ENCODE measurements at regions not wholly inside any gene's neighbourhood (a gene's known extent, or its start where the extent isn't known, plus 50 kb on each side); places are given as distances from the start of the nearest gene placed in this dataset.
"Not testable (repeated sequence)": the region's sequence is repeated elsewhere in the genome, so short reads cannot be mapped to it uniquely, and the experiment has no call there.

DNA sequence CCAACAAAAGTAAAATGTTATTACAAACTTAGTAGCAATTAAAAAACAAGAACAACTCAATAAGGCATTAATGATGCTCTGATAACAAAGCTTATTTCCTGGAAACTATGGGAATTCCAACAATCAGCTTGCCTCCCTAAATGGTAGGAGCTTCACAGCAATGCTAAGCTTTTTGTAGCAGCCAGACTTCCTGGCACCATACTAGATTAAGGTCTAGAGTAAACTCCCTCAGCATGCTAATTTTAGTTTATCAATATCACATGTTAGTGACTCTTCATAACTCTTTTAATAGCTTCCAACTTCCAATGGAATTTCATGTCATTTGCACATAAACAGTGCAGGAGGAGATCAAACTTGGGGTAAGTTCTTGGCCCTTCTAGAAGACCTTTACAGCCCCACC lies 782.0 kb downstream of the MCTP2 start:
- DNase-seq, result no peak
- Mint-ChIP-seq H3K36me3 (no peaks in the 10 kb centered on the region), H3K9me3 (no peaks in the 10 kb centered on the region), H3K27ac (no peak overlapping the region), H3K4me3 (no peak overlapping the region), H3K4me1 (no peaks in the 10 kb centered on the region), H3K27me3 (no peaks in the 10 kb centered on the region)
- CTCF ChIA-PET, result no interaction called here

DNA sequence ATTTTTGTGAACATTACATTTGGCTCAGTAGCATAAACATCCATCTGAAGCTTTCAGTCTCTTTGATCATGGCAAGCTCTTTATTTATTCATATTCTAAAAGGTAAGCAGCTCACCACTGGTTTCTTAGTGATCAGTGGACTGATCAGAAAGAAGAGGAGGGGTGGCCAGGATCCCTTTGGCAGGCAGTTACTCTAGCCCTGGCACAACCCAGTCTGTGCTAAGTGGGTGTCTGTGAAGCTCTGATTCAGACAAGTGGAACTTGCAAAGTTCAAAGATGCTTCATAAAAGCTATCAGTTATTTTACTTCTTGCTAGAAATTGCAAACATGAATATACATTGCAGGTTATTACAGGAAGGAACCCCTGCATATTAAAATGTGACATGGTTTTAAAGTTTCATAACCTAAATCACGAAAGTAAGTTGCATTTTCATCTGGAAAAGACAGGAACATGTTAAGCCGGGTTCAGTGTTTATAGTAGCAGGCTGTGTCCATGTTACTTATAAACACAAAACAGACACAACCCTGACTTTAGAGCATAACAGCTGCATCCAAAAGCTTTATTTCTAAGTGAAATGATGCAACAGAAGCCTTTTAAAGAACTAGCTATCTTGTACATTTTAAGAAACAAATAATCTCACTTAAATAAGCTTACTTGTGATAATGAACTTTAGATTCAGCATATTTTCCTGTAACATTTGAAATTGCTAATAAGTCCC lies 785.3 kb downstream of the MCTP2 start:
- H3K9me3 Mint-ChIP-seq, result no peaks in the 10 kb centered on the region
- no peaks in the 10 kb centered on the region for H3K36me3 Mint-ChIP-seq
- H3K4me1 Mint-ChIP-seq, result no peaks in the 10 kb centered on the region
- CTCF ChIA-PET, result no interaction called here
- DNase-seq, result no peak
- no peak overlapping the region for H3K27ac Mint-ChIP-seq
- no peak overlapping the region for H3K4me3 Mint-ChIP-seq
- H3K27me3 Mint-ChIP-seq, result no peaks in the 10 kb centered on the region

GRCh38 chr15:95017666-95018328 lies 786.4 kb downstream of the MCTP2 start:
- CTCF ChIA-PET, result no interaction called here
- Mint-ChIP-seq H3K27me3 (no peaks in the 10 kb centered on the region), H3K4me3 (no peak overlapping the region), H3K9me3 (no peaks in the 10 kb centered on the region), H3K27ac (no peak overlapping the region), H3K36me3 (no peaks in the 10 kb centered on the region), H3K4me1 (no peaks in the 10 kb centered on the region)
- DNase-seq, result no peak

DNA sequence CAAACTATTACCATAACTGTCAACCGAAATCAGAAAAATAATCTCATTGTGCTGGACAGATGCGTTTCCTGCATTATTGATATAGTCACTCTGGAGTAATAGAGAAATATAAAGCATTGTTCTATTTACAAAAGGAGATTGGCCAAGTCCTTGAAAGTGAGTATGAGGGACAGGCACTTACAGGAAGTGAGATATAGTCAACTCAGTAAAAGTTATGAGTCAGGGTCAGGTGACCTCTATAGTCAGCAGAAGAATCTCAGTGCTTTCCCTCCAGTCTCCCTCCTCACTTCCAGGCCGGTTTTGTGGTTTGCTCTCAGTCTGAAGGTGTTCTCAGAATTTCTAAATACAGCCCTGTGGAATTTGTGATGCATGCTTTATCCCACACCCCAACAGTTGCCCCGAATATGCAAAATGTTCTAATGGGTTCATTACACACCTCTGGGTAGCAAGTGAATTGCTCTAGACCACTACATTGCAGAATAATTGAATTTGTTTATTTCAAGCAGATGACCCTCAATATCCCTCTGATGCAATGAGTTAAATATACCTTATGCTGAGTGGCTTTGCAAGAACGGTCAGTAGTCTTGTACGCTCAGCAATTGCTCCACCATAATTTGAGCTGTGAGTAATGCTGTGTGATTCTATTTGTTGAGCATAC lies 787.7 kb downstream of the MCTP2 start:
- H3K9me3 Mint-ChIP-seq, result no peaks in the 10 kb centered on the region
- no peak overlapping the region for H3K27ac Mint-ChIP-seq
- H3K27me3 Mint-ChIP-seq, result no peaks in the 10 kb centered on the region
- no peak for DNase-seq
- no peaks in the 10 kb centered on the region for H3K4me1 Mint-ChIP-seq
- CTCF ChIA-PET, result no interaction called here
- no peaks in the 10 kb centered on the region for H3K36me3 Mint-ChIP-seq
- no peak overlapping the region for H3K4me3 Mint-ChIP-seq

- Mint-ChIP-seq H3K27me3 (no peaks in the 10 kb centered on the region), H3K4me1 (no peaks in the 10 kb centered on the region), H3K36me3 (no peaks in the 10 kb centered on the region), H3K9me3 (no peaks in the 10 kb centered on the region), H3K4me3 (no peak overlapping the region), H3K27ac (no peak overlapping the region)
- DNase-seq, result no peak
- CTCF ChIA-PET, result no interaction called here
Observed at GRCh38 chr15:95019907-95020306, 788.5 kb downstream of the MCTP2 start.

DNA sequence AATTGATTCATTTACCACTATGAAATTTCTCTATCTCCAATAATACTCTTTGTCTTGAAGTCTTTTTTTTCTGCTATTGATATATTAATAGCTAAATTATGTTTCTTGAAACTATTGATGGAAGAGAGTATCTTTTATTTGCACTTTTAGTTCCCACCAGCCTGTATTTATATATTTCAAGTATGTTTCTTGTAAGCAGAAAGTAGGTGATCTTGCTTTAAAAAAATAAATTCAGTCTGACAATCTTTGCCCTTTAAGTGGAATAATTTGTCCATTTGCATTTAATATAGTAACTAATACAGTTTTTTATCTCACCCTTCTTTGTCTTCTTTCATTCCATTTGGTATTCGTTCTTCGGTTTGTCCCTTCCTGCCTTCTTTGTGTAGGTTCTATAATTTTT lies 790.5 kb downstream of the MCTP2 start:
- Mint-ChIP-seq H3K4me3 (no peak overlapping the region), H3K9me3 (no peaks in the 10 kb centered on the region), H3K36me3 (no peaks in the 10 kb centered on the region), H3K27me3 (no peaks in the 10 kb centered on the region), H3K4me1 (no peaks in the 10 kb centered on the region), H3K27ac (no peak overlapping the region)
- DNase-seq, result no peak
- CTCF ChIA-PET, result no interaction called here

GRCh38 chr15:95024351-95024750 lies 793.0 kb downstream of the MCTP2 start:
- Mint-ChIP-seq H3K36me3 (no peaks in the 10 kb centered on the region), H3K9me3 (no peaks in the 10 kb centered on the region), H3K27me3 (no peaks in the 10 kb centered on the region), H3K4me3 (no peak overlapping the region), H3K27ac (no peak overlapping the region), H3K4me1 (no peaks in the 10 kb centered on the region)
- CTCF ChIA-PET, result interaction anchor here (1.0 to 1.5 kb wide), 3 partner anchors 10 to 457 kb away, joined by 3 to 7 read pairs (median 3); no protein-coding TSS in a partner anchor
- no peak for DNase-seq

DNA sequence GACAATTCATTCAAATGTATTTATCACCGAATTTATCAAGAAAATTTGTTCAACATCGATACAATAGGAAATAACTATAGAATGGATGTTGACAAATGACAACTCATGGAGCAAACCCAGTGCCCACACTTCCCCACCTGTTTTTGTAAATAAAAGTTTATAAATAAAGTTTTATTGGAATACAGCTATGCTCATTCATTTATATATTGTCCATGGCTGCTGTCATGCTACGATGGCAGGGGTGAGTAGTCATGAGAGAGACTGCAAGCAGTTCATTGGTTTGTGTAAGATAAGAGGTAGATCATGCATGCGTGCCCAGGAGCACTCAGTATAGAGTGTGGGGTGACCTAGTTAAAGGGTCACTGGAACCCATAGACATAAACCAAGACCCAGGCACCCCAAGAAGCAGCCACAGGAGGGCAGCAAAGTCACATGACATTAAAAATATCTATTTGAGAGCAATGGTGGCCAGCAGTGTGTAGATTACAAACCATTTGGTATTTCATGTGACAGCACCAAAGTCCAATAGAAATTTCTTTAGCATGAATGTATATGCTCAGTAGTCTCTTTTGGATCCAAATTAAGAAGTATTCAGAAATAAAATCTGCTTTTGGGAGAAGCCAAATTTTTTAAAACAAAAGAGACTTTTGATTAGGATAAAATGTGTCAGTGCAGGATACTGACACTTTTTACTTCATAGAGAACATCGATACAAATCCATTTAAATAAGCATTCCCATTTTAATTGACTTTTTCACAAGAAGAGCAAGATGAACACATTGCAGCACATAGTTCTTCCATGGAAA lies 794.8 kb downstream of the MCTP2 start:
- Mint-ChIP-seq H3K4me3 (no peak overlapping the region), H3K36me3 (no peaks in the 10 kb centered on the region), H3K4me1 (no peaks in the 10 kb centered on the region), H3K9me3 (no peaks in the 10 kb centered on the region), H3K27ac (no peak overlapping the region), H3K27me3 (no peaks in the 10 kb centered on the region)
- CTCF ChIA-PET, result interaction anchor here (0.9 to 1.1 kb wide), 2 partner anchors 24 to 234 kb away, joined by 3 read pairs; no protein-coding TSS in a partner anchor
- peak; percentile 38 for DNase-seq

- Mint-ChIP-seq H3K4me3 (no peak overlapping the region), H3K27me3 (no peaks in the 10 kb centered on the region), H3K4me1 (no peaks in the 10 kb centered on the region), H3K27ac (no peak overlapping the region), H3K36me3 (no peaks in the 10 kb centered on the region), H3K9me3 (no peaks in the 10 kb centered on the region)
- CTCF ChIA-PET, result no interaction called here
- no peak for DNase-seq
Observed at GRCh38 chr15:95027981-95028380, 796.6 kb downstream of the MCTP2 start.

DNA sequence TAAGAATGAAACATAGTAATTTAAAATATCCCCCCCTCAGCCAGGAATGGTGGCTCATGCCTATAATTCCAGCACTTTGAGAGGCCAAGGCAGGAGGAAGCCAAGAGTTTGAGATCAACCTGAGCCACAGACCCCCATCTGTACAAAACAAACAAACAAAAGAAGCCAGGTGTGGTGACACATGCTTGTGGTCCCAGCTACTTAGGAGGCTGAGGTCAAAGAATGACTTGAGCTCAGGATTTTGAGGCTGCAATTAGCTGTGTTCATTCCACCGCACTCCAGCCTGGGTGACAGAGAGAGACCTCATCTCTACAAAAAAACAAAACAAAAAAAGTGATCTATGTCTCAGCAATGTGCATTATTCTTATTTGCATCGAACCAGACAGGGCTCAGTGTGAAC lies 800.8 kb downstream of the MCTP2 start:
- Mint-ChIP-seq H3K4me1 (no peaks in the 10 kb centered on the region), H3K4me3 (no peak overlapping the region), H3K27ac (no peak overlapping the region), H3K9me3 (no peaks in the 10 kb centered on the region), H3K36me3 (no peaks in the 10 kb centered on the region), H3K27me3 (no peaks in the 10 kb centered on the region)
- DNase-seq, result no peak
- CTCF ChIA-PET, result no interaction called here

- CTCF ChIA-PET, result interaction anchor here (1.4 kb wide), 1 partner anchor 10 kb away, joined by 3 read pairs; no protein-coding TSS in a partner anchor
- H3K36me3 Mint-ChIP-seq, result no peaks in the 10 kb centered on the region
- H3K9me3 Mint-ChIP-seq, result peaks cover 2% of the 10 kb centered on the region
- no peaks in the 10 kb centered on the region for H3K27me3 Mint-ChIP-seq
- no peak overlapping the region for H3K27ac Mint-ChIP-seq
- no peak overlapping the region for H3K4me3 Mint-ChIP-seq
- no peak for DNase-seq
- H3K4me1 Mint-ChIP-seq, result no peaks in the 10 kb centered on the region
Observed at GRCh38 chr15:95035106-95035505, 803.7 kb downstream of the MCTP2 start.

GRCh38 chr15:95041297-95041696 lies 809.9 kb downstream of the MCTP2 start:
- CTCF ChIA-PET, result no interaction called here
- no peak for DNase-seq
- Mint-ChIP-seq H3K9me3 (peaks cover 5% of the 10 kb centered on the region), H3K4me3 (no peak overlapping the region), H3K36me3 (no peaks in the 10 kb centered on the region), H3K4me1 (no peaks in the 10 kb centered on the region), H3K27ac (no peak overlapping the region), H3K27me3 (no peaks in the 10 kb centered on the region)

GRCh38 chr15:95043236-95043932 lies 812.0 kb downstream of the MCTP2 start:
- H3K4me3 Mint-ChIP-seq, DNase-seq, H3K36me3 Mint-ChIP-seq, H3K27ac Mint-ChIP-seq, CTCF ChIA-PET, H3K4me1 Mint-ChIP-seq, H3K27me3 Mint-ChIP-seq: not testable (repeated sequence)
- H3K9me3 Mint-ChIP-seq, result peaks cover 17% of the 10 kb centered on the region

DNA sequence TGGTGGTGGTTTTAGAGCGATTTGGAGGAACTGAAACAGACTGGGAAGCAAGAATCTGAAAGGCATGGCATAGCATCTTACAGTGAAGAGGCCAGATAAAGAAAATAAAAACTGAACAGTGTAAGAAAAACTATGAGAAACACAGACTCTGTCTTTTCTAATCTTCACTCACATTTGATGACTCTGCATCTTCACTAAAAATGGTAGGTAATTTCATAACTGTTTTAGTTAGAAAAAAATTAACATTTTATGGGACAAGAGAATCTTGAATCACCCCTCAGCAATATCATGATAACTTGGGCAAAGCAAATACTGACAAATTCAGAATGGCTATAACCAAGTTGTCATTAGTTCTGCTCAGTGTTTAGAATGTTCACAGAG lies 812.6 kb downstream of the MCTP2 start:
- DNase-seq, result no peak
- H3K4me3 Mint-ChIP-seq, result no peak overlapping the region
- H3K4me1 Mint-ChIP-seq, result no peaks in the 10 kb centered on the region
- CTCF ChIA-PET, result no interaction called here
- H3K9me3 Mint-ChIP-seq, result peaks cover 17% of the 10 kb centered on the region
- no peak overlapping the region for H3K27ac Mint-ChIP-seq
- no peaks in the 10 kb centered on the region for H3K27me3 Mint-ChIP-seq
- no peaks in the 10 kb centered on the region for H3K36me3 Mint-ChIP-seq
